ENCODE measurements at regions not wholly inside any gene's neighbourhood (a gene's known extent, or its start where the extent isn't known, plus 50 kb on each side); places are given as distances from the start of the nearest gene placed in this dataset.

GRCh38 chr10:3354174-3354900, 181.8 kb upstream of the PITRM1 start:
- TF ChIP-seq CTCF (conservative IDR thresholded peaks at IDR 0.05; ENCODE audit: low read depth, low read length) = no peak
- no peak for TF ChIP-seq EZH2 (IDR thresholded peaks at IDR 0.05; ENCODE audit: borderline replicate concordance, low read depth, low read length, poor library complexity, severe bottlenecking)

Data from A673 (cell line).